ENCODE measurements at regions not wholly inside any gene's neighbourhood (a gene's known extent, or its start where the extent isn't known, plus 50 kb on each side); places are given as distances from the start of the nearest gene placed in this dataset.
"Not testable (repeated sequence)": the region's sequence is repeated elsewhere in the genome, so short reads cannot be mapped to it uniquely, and the experiment has no call there.

GRCh38 chr4:151517896-151518295 is 108.9 kb downstream of the FHIP1A start:
- Histone ChIP-seq H3K4me3 (no peak overlapping the region), H3K27me3 (no peaks in the 10 kb centered on the region), H3K4me1 (no peaks in the 10 kb centered on the region), H3K27ac (no peak overlapping the region), H3K36me3 (no peaks in the 10 kb centered on the region), H3K9me3 (no peaks in the 10 kb centered on the region)
- TF ChIP-seq POLR2AphosphoS5 (IDR thresholded peaks at IDR 0.05), result no peak
- DNase-seq (ENCODE audit: low spot score in 2 of 2), result no peak

- Histone ChIP-seq H3K4me1 (no peaks in the 10 kb centered on the region), H3K4me3 (no peak overlapping the region), H3K36me3 (no peaks in the 10 kb centered on the region), H3K9me3 (no peaks in the 10 kb centered on the region), H3K27me3 (no peaks in the 10 kb centered on the region), H3K27ac (no peak overlapping the region)
- 58% methylated on average over 3 of the region's 3 CpGs for WGBS
- DNase-seq (ENCODE audit: low spot score in 2 of 2), result no peak
- TF ChIP-seq POLR2AphosphoS5 (IDR thresholded peaks at IDR 0.05) (no peak), POLR2A (IDR thresholded peaks at IDR 0.05) (no peak), CTCF (IDR thresholded peaks at IDR 0.05) (no peak), EP300 (IDR thresholded peaks at IDR 0.05) (no peak)
These were observed 109.4 kb downstream of the FHIP1A start for GRCh38 chr4:151518359-151518758.

- 75% methylated on average over 2 of the region's 2 CpGs for WGBS
- no peaks in the 10 kb centered on the region for H3K36me3 ChIP-seq
- H3K27ac ChIP-seq, result no peak overlapping the region
- TF ChIP-seq EP300 (IDR thresholded peaks at IDR 0.05), result no peak
- TF ChIP-seq POLR2A (IDR thresholded peaks at IDR 0.05), result no peak
- no peak for TF ChIP-seq CTCF (IDR thresholded peaks at IDR 0.05)
- no peak for TF ChIP-seq POLR2AphosphoS5 (IDR thresholded peaks at IDR 0.05)
- no peak for DNase-seq (ENCODE audit: low spot score in 2 of 2)
- H3K4me1 ChIP-seq, result peaks cover 2% of the 10 kb centered on the region
- no peak overlapping the region for H3K4me3 ChIP-seq
- no peaks in the 10 kb centered on the region for H3K27me3 ChIP-seq
- H3K9me3 ChIP-seq, result no peaks in the 10 kb centered on the region
These were observed 110.9 kb downstream of the FHIP1A start for GRCh38 chr4:151519728-151520415.

GRCh38 chr4:151522866-151523519 is 114.0 kb downstream of the FHIP1A start:
- Histone ChIP-seq H3K36me3 (no peaks in the 10 kb centered on the region), H3K4me1 (peaks cover 2% of the 10 kb centered on the region), H3K9me3 (no peaks in the 10 kb centered on the region), H3K4me3 (no peak overlapping the region), H3K27ac (no peak overlapping the region), H3K27me3 (no peaks in the 10 kb centered on the region)
- WGBS, result 81% methylated on average over 4 of the region's 4 CpGs
- DNase-seq (ENCODE audit: low spot score in 2 of 2), result no peak
- TF ChIP-seq POLR2A (IDR thresholded peaks at IDR 0.05), result no peak
- TF ChIP-seq EP300 (IDR thresholded peaks at IDR 0.05), result no peak
- TF ChIP-seq POLR2AphosphoS5 (IDR thresholded peaks at IDR 0.05), result no peak
- TF ChIP-seq CTCF (IDR thresholded peaks at IDR 0.05), result no peak

- H3K27me3 ChIP-seq, result no peaks in the 10 kb centered on the region
- 37% methylated on average over 2 of the region's 2 CpGs for WGBS
- TF ChIP-seq POLR2AphosphoS5 (IDR thresholded peaks at IDR 0.05), result no peak
- no peaks in the 10 kb centered on the region for H3K9me3 ChIP-seq
- H3K4me3 ChIP-seq, result no peak overlapping the region
- no peaks in the 10 kb centered on the region for H3K36me3 ChIP-seq
- H3K4me1 ChIP-seq, result peaks cover 2% of the 10 kb centered on the region
- no peak overlapping the region for H3K27ac ChIP-seq
- DNase-seq (ENCODE audit: low spot score in 2 of 2), result no peak
These were observed 115.6 kb downstream of the FHIP1A start for GRCh38 chr4:151524610-151525009.

- no CpG with 5 or more reads among the region's 36 CpGs for WGBS
- H3K4me1 ChIP-seq; H3K9me3 ChIP-seq; H3K4me3 ChIP-seq; H3K27ac ChIP-seq; H3K27me3 ChIP-seq; H3K36me3 ChIP-seq; DNase-seq (ENCODE audit: low spot score in 2 of 2): not testable (repeated sequence)
These were observed 117.5 kb downstream of the FHIP1A start for GRCh38 chr4:151526489-151526888.

Data from suprapubic skin (tissue), 4 donors.